Peyer's patch (tissue), 4 donors: ENCODE measurements at regions not wholly inside any gene's neighbourhood (a gene's known extent, or its start where the extent isn't known, plus 50 kb on each side); places are given as distances from the start of the nearest gene placed in this dataset.
"Not testable (repeated sequence)": the region's sequence is repeated elsewhere in the genome, so short reads cannot be mapped to it uniquely, and the experiment has no call there.

Experiments
- DNase-seq, 3 donors: peaks; one replicate each; pipeline ENCODE4 v3.0.0-alpha.2; 2017 to 2019
- H3K27ac ChIP-seq, 4 donors: fragments of 200-600 bp; sonication (generic); one replicate each; pipeline ENCODE4 v1.5.1; 2016 to 2019
- H3K27me3 ChIP-seq, 2 donors: fragments of 200-600 bp; sonication (generic); one replicate each; pipeline ENCODE4 v1.5.1; 2019
- H3K36me3 ChIP-seq, 3 donors: fragments of 200-600 bp; sonication (generic); one replicate each; pipeline ENCODE4 v1.5.1; 2016 to 2019
- H3K4me1 ChIP-seq, 4 donors: fragments of 200-600 bp; sonication (generic); one replicate each; pipeline ENCODE4 v1.5.1; 2016 to 2019
- H3K4me3 ChIP-seq, 4 donors: fragments of 200-600 bp; sonication (generic); 1 replicate in 3 of 4; 2 replicates in 1 of 4; pipeline ENCODE4 v1.5.1; 2016 to 2019; ENCODE audit warnings: mild to moderate bottlenecking in 1 of 4
- H3K9me3 ChIP-seq, 4 donors: fragments of 200-600 bp; sonication (generic); one replicate each; pipeline ENCODE4 v1.5.1; 2016 to 2019; ENCODE audit warnings: mild to moderate bottlenecking in 1 of 4
- CTCF ChIP-seq, 6 experiments: fragments of 450-650 bp in 4 of 6; fragments of 200-600 bp in 2 of 6; sonication (generic) in 1 of 6; IDR thresholded peaks; one replicate each; pipeline ENCODE4 v1.5.1; 2017 to 2019; ENCODE audit warnings: antibody characterized with exemption in 6 of 6, mild to moderate bottlenecking in 3 of 6, moderate library complexity in 1 of 6
- POLR2A ChIP-seq, 2 donors: fragments of 450-650 bp; IDR thresholded peaks; one replicate each; pipeline ENCODE4 v1.5.1; 2017; ENCODE audit warnings: antibody characterized with exemption in 2 of 2, mild to moderate bottlenecking in 2 of 2, moderate library complexity in 2 of 2

- Histone ChIP-seq H3K36me3 (no peaks in the 10 kb centered on the region), H3K9me3 (no peaks in the 10 kb centered on the region), H3K4me3 (no peak overlapping the region), H3K27ac (no peak overlapping the region), H3K4me1 (no peaks in the 10 kb centered on the region), H3K27me3 (no peaks in the 10 kb centered on the region)
- no peak for TF ChIP-seq POLR2A (IDR thresholded peaks at IDR 0.05)
- no peak for TF ChIP-seq CTCF (IDR thresholded peaks at IDR 0.05)
- no peak for DNase-seq
Observed at GRCh38 chr3:144583871-144584270, 612.2 kb downstream of the DIPK2A start.

GRCh38 chr3:144585408-144585807, 613.8 kb downstream of the DIPK2A start:
- TF ChIP-seq POLR2A (IDR thresholded peaks at IDR 0.05) (no peak), CTCF (IDR thresholded peaks at IDR 0.05) (no peak)
- no peaks in the 10 kb centered on the region for H3K4me1 ChIP-seq
- H3K9me3 ChIP-seq: no peaks in the 10 kb centered on the region
- no peak for DNase-seq
- no peak overlapping the region for H3K27ac ChIP-seq
- no peaks in the 10 kb centered on the region for H3K36me3 ChIP-seq
- H3K27me3 ChIP-seq: no peaks in the 10 kb centered on the region
- H3K4me3 ChIP-seq: no peak overlapping the region

GRCh38 chr3:144585953-144586352, 614.3 kb downstream of the DIPK2A start:
- no peak overlapping the region for H3K4me3 ChIP-seq
- H3K4me1 ChIP-seq: no peaks in the 10 kb centered on the region
- no peaks in the 10 kb centered on the region for H3K27me3 ChIP-seq
- H3K9me3 ChIP-seq: no peaks in the 10 kb centered on the region
- no peak overlapping the region for H3K27ac ChIP-seq
- no peak for TF ChIP-seq POLR2A (IDR thresholded peaks at IDR 0.05)
- no peak for TF ChIP-seq CTCF (IDR thresholded peaks at IDR 0.05)
- no peaks in the 10 kb centered on the region for H3K36me3 ChIP-seq
- DNase-seq: no peak

- no peak overlapping the region for H3K27ac ChIP-seq
- no peaks in the 10 kb centered on the region for H3K36me3 ChIP-seq
- DNase-seq: no peak
- H3K9me3 ChIP-seq: no peaks in the 10 kb centered on the region
- no peak for TF ChIP-seq CTCF (IDR thresholded peaks at IDR 0.05)
- no peak for TF ChIP-seq POLR2A (IDR thresholded peaks at IDR 0.05)
- no peaks in the 10 kb centered on the region for H3K4me1 ChIP-seq
- no peaks in the 10 kb centered on the region for H3K27me3 ChIP-seq
- H3K4me3 ChIP-seq: no peak overlapping the region
Observed at GRCh38 chr3:144586382-144586781, 614.8 kb downstream of the DIPK2A start.

GRCh38 chr3:144590854-144591253, 619.2 kb downstream of the DIPK2A start:
- no peak overlapping the region for H3K27ac ChIP-seq
- H3K4me1 ChIP-seq: no peaks in the 10 kb centered on the region
- TF ChIP-seq POLR2A (IDR thresholded peaks at IDR 0.05) (no peak), CTCF (IDR thresholded peaks at IDR 0.05) (no peak)
- no peaks in the 10 kb centered on the region for H3K9me3 ChIP-seq
- no peak overlapping the region for H3K4me3 ChIP-seq
- H3K27me3 ChIP-seq: no peaks in the 10 kb centered on the region
- no peak for DNase-seq
- H3K36me3 ChIP-seq: no peaks in the 10 kb centered on the region

- H3K27me3 ChIP-seq: no peaks in the 10 kb centered on the region
- H3K4me1 ChIP-seq: no peaks in the 10 kb centered on the region
- DNase-seq: no peak
- no peak for TF ChIP-seq CTCF (IDR thresholded peaks at IDR 0.05)
- TF ChIP-seq POLR2A (IDR thresholded peaks at IDR 0.05): no peak
- no peak overlapping the region for H3K4me3 ChIP-seq
- no peaks in the 10 kb centered on the region for H3K9me3 ChIP-seq
- H3K36me3 ChIP-seq: no peaks in the 10 kb centered on the region
- no peak overlapping the region for H3K27ac ChIP-seq
Observed at GRCh38 chr3:144593881-144594280, 622.3 kb downstream of the DIPK2A start.

GRCh38 chr3:144620236-144620635, 648.6 kb downstream of the DIPK2A start:
- not testable (repeated sequence) for H3K9me3 ChIP-seq, H3K36me3 ChIP-seq, H3K27me3 ChIP-seq, H3K4me3 ChIP-seq, DNase-seq, H3K27ac ChIP-seq, H3K4me1 ChIP-seq
